Endothelial cell of umbilical vein (primary cell): ENCODE measurements at regions not wholly inside any gene's neighbourhood (a gene's known extent, or its start where the extent isn't known, plus 50 kb on each side); places are given as distances from the start of the nearest gene placed in this dataset.

Experiments
- BruUV-seq: library from RNA; stranded (reverse); fragments of 400-500 nt; replicated peaks from 2 replicates; lab custom pipeline; 2021; lab: Mats Ljungman, UMichigan
- CTCF ChIA-PET: fragments of 300-600, 350-600 bp; sonication (Branson Sonifier 250); formaldehyde crosslinking; loops from one replicate; lab custom pipeline; 2021; ENCODE audit warnings: antibody characterized with exemption, inconsistent platforms; lab: Charles Lee
- POLR2A ChIA-PET: fragments of 300-600, 350-600 bp; sonication (Branson Sonifier 250); formaldehyde crosslinking; loops from one replicate; lab custom pipeline; 2021; ENCODE audit warnings: antibody characterized with exemption, inconsistent platforms; lab: Charles Lee
- DNase-seq: peaks from one replicate; pipeline ENCODE4 v3.0.0-alpha.2; 2011; ENCODE audit warnings: low read depth, low spot score
- FAIRE-seq: peaks from 2 replicates; lab custom pipeline; 2011; peaks lifted over from hg19 to GRCh38; lab: Jason Lieb, UNC
- H2AFZ ChIP-seq: 2 replicates; pipeline ENCODE4 v1.6.0; 2012; ENCODE audit warnings: low read depth, low read length, control low read depth, inconsistent platforms
- H3K27ac ChIP-seq: 2 replicates; pipeline ENCODE4 v1.5.1; 2011; ENCODE audit warnings: low read depth, mild to moderate bottlenecking, control low read depth, low read length, moderate library complexity; ENCODE audit not compliant: insufficient read depth
- H3K27me3 ChIP-seq, 2 experiments: 2 replicates each; pipeline versions ENCODE4 v1.6.0 to v1.6.1; 2011; ENCODE audit warnings: low read length in 2 of 2, mixed read lengths in 1 of 2; ENCODE audit not compliant: control insufficient read depth in 2 of 2, insufficient read depth in 2 of 2
- H3K36me3 ChIP-seq, 2 experiments: 2 replicates in 1 of 2; 3 replicates in 1 of 2; pipeline ENCODE4 v1.5.1; 2011; ENCODE audit warnings: low read length in 2 of 2, mild to moderate bottlenecking in 1 of 2, moderate library complexity in 1 of 2; ENCODE audit not compliant: control insufficient read depth in 2 of 2, insufficient read depth in 2 of 2; ENCODE audit errors: extremely low read depth in 1 of 2
- H3K4me1 ChIP-seq: 3 replicates; pipeline ENCODE4 v1.5.1; 2011; ENCODE audit warnings: mild to moderate bottlenecking, low read length; ENCODE audit not compliant: control insufficient read depth, insufficient read depth; ENCODE audit errors: extremely low read depth
- H3K4me2 ChIP-seq: 2 replicates; pipeline ENCODE4 v1.6.1; 2011; ENCODE audit warnings: low read length, control low read depth, mixed read lengths; ENCODE audit not compliant: insufficient read depth
- H3K4me3 ChIP-seq, 3 experiments: fragments of 200-600 bp in 1 of 3; sonication (generic), shearing (Covaris generic) in 1 of 3; replicated peaks in 1 of 3; 2 replicates each; pipeline ENCODE4 v1.5.1; 2011 to 2016; ENCODE audit warnings: control low read depth in 3 of 3, low read length in 3 of 3, mild to moderate bottlenecking in 2 of 3, inconsistent platforms in 1 of 3, low read depth in 1 of 3, moderate library complexity in 1 of 3; ENCODE audit not compliant: insufficient read depth in 1 of 3
- H3K79me2 ChIP-seq: 2 replicates; pipeline ENCODE4 v1.6.0; 2012; ENCODE audit warnings: low read length, inconsistent platforms; ENCODE audit not compliant: control insufficient read depth, insufficient read depth
- H3K9ac ChIP-seq: replicated peaks from 2 replicates; pipeline ENCODE3; 2011; ENCODE audit warnings: low read length, control low read depth; ENCODE audit not compliant: insufficient read depth; ENCODE audit errors: extremely low read depth
- H3K9me1 ChIP-seq: replicated peaks from 3 replicates; pipeline ENCODE4 v1.6.0; 2011; ENCODE audit warnings: mild to moderate bottlenecking, low read length; ENCODE audit not compliant: control insufficient read depth, insufficient read depth; ENCODE audit errors: extremely low read depth
- H3K9me3 ChIP-seq: replicated peaks from 2 replicates; pipeline ENCODE4 v1.5.1; 2012; ENCODE audit warnings: low read length, inconsistent platforms; ENCODE audit not compliant: control insufficient read depth, insufficient read depth
- H4K20me1 ChIP-seq: replicated peaks from 2 replicates; pipeline ENCODE3; 2011; ENCODE audit warnings: mild to moderate bottlenecking, low read length; ENCODE audit not compliant: control insufficient read depth, insufficient read depth; ENCODE audit errors: extremely low read depth
- EZH2 ChIP-seq: IDR thresholded peaks from 2 replicates; pipeline ENCODE4 v1.6.1; 2012; ENCODE audit warnings: borderline replicate concordance, low read depth, mild to moderate bottlenecking, moderate library complexity, low read length, inconsistent platforms; ENCODE audit not compliant: severe bottlenecking
- FOS ChIP-seq: IDR thresholded peaks from 2 replicates; pipeline ENCODE4 v1.6.1; 2011; ENCODE audit warnings: mild to moderate bottlenecking, low read length, moderate library complexity, borderline replicate concordance; ENCODE audit not compliant: insufficient read depth
- GATA2 ChIP-seq: IDR thresholded peaks from 2 replicates; pipeline ENCODE4 v1.7.0; 2011; ENCODE audit warnings: low read depth, mild to moderate bottlenecking, moderate library complexity, mixed read lengths, low read length; ENCODE audit not compliant: insufficient read length, insufficient read depth
- JUN ChIP-seq: IDR thresholded peaks from 2 replicates; pipeline ENCODE4 v1.6.1; 2011; ENCODE audit warnings: borderline replicate concordance, low read depth; ENCODE audit not compliant: insufficient read length, insufficient read depth
- MYC ChIP-seq: IDR thresholded peaks from one replicate; pipeline ENCODE4 v1.6.1; 2011; ENCODE audit warnings: mild to moderate bottlenecking, low read depth, low read length
- POLR2A ChIP-seq: IDR thresholded peaks from 2 replicates; pipeline ENCODE4 v1.6.1; 2012; ENCODE audit warnings: low read depth, mild to moderate bottlenecking, control low read depth, low read length
- POLR2AphosphoS5 ChIP-seq: IDR thresholded peaks from 2 replicates; pipeline ENCODE4 v1.6.1; 2012; ENCODE audit warnings: low read depth, mild to moderate bottlenecking, control low read depth, low read length, moderate library complexity; ENCODE audit not compliant: insufficient read depth
- dilution Hi-C: fragments of 300-500 bp; cut with MboI; formaldehyde crosslinking; loops from one replicate; pipeline ENCODE4 v1.15.0; 2019; ENCODE audit warnings: low sequenced_read_pairs; ENCODE audit not compliant: extremely low pct_ligation_motif_present
- intact Hi-C: fragments of 100-400 bp; cut with micrococcal nuclease; formaldehyde crosslinking; loops from one replicate; pipeline ENCODE4 v1.10.0; 2022
- TF ChIP-seq, protein P1 (sequence below), 2 donors: IDR thresholded peaks; 1 replicate in 1 of 2; 2 replicates in 1 of 2; pipeline ENCODE4 v1.5.1; 2011; ENCODE audit warnings: low read length in 2 of 2, mild to moderate bottlenecking in 2 of 2, moderate library complexity in 2 of 2, control low read depth in 1 of 2, inconsistent platforms in 1 of 2, low read depth in 1 of 2; ENCODE audit not compliant: insufficient read depth in 1 of 2; ENCODE audit errors: extremely low read depth in 1 of 2
- TF ChIP-seq, protein P2 (sequence below): IDR thresholded peaks from 2 replicates; pipeline ENCODE4 v1.6.1; 2011; ENCODE audit not compliant: insufficient read depth, insufficient read length

DNA sequence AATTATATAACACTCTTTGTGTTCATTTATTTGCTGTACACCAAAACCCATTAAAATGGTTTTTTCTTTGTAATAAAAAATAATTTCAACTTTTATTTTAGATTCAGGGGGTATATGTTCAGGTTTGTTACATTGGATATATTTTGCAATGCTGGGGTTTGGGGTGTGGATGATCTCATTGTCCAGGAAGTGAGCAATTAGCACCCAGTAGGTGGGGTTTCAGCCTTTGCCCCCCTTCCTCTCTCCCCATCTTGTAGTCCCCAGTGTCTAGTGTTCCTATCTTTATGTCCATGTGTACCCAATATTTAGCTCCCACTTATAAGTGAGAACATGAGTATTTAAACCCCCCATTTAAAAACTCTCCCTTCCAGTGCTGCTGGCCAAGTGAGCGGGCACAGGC, 184.6 kb downstream of the RHOU start:
- no TSS peak for BruUV-seq
- TF ChIP-seq, protein P1, sequence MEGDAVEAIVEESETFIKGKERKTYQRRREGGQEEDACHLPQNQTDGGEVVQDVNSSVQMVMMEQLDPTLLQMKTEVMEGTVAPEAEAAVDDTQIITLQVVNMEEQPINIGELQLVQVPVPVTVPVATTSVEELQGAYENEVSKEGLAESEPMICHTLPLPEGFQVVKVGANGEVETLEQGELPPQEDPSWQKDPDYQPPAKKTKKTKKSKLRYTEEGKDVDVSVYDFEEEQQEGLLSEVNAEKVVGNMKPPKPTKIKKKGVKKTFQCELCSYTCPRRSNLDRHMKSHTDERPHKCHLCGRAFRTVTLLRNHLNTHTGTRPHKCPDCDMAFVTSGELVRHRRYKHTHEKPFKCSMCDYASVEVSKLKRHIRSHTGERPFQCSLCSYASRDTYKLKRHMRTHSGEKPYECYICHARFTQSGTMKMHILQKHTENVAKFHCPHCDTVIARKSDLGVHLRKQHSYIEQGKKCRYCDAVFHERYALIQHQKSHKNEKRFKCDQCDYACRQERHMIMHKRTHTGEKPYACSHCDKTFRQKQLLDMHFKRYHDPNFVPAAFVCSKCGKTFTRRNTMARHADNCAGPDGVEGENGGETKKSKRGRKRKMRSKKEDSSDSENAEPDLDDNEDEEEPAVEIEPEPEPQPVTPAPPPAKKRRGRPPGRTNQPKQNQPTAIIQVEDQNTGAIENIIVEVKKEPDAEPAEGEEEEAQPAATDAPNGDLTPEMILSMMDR (IDR thresholded peaks at IDR 0.05; ENCODE audit: extremely low read depth in 1 of 2, insufficient read depth in 1 of 2, low read depth in 1 of 2, low read length in 2 of 2) = no peak
- TF ChIP-seq GATA2 = no peak
- no peak for TF ChIP-seq POLR2AphosphoS5
- TF ChIP-seq FOS = no peak
- no peak for TF ChIP-seq MYC
- TF ChIP-seq POLR2A = no peak
- TF ChIP-seq EZH2 = no peak
- TF ChIP-seq JUN = no peak
- TF ChIP-seq, protein P2, sequence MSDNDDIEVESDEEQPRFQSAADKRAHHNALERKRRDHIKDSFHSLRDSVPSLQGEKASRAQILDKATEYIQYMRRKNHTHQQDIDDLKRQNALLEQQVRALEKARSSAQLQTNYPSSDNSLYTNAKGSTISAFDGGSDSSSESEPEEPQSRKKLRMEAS = no peak
- no peaks in the 10 kb centered on the region for H3K79me2 ChIP-seq
- dilution Hi-C loops = no loop called here
- H3K4me3 ChIP-seq = no peak overlapping the region
- no peaks in the 10 kb centered on the region for H3K27me3 ChIP-seq
- intact Hi-C loops = no loop called here
- H3K27ac ChIP-seq = no peak overlapping the region
- no peak overlapping the region for H3K9ac ChIP-seq
- POLR2A ChIA-PET = no interaction called here
- no peak overlapping the region for H3K4me2 ChIP-seq
- no peak for DNase-seq
- H4K20me1 ChIP-seq = no peaks in the 10 kb centered on the region
- H3K36me3 ChIP-seq = no peaks in the 10 kb centered on the region
- H3K4me1 ChIP-seq = no peaks in the 10 kb centered on the region
- H3K9me3 ChIP-seq = no peaks in the 10 kb centered on the region
- FAIRE-seq = no peak
- no peak overlapping the region for H2AFZ ChIP-seq
- no peaks in the 10 kb centered on the region for H3K9me1 ChIP-seq
- CTCF ChIA-PET = no interaction called here
